MM.1S (cell line): ENCODE measurements at regions not wholly inside any gene's neighbourhood (a gene's known extent, or its start where the extent isn't known, plus 50 kb on each side); places are given as distances from the start of the nearest gene placed in this dataset.
"Not testable (repeated sequence)": the region's sequence is repeated elsewhere in the genome, so short reads cannot be mapped to it uniquely, and the experiment has no call there.

ENCODE experiments used
- CTCF ChIP-seq: fragments of 300-600 bp; sonication (generic); IDR thresholded peaks from 2 replicates; pipeline ENCODE4 v1.5.1; 2016; ENCODE audit warnings: antibody characterized with exemption, low read length, mixed read lengths
- EZH2 ChIP-seq: fragments of 300-600 bp; sonication (generic); optimal IDR thresholded peaks from 2 replicates; pipeline ENCODE3; 2017; ENCODE audit warnings: low read depth, mild to moderate bottlenecking, antibody characterized with exemption, low read length, mixed read lengths

- not testable (repeated sequence) for TF ChIP-seq CTCF, EZH2
Observed at GRCh38 chr10:7037434-7037833, 373.4 kb downstream of the SFMBT2 start.
